ENCODE measurements at regions not wholly inside any gene's neighbourhood (a gene's known extent, or its start where the extent isn't known, plus 50 kb on each side); places are given as distances from the start of the nearest gene placed in this dataset.

- DNase-seq (ENCODE audit: extremely low spot score, unreplicated experiment), result no peak
- no peaks in the 10 kb centered on the region for H3K9me3 Mint-ChIP-seq
- H3K4me3 Mint-ChIP-seq, result no peak overlapping the region
- no peaks in the 10 kb centered on the region for H3K36me3 Mint-ChIP-seq
- no peaks in the 10 kb centered on the region for H3K27me3 Mint-ChIP-seq
- H3K27ac Mint-ChIP-seq, result no peak overlapping the region
- H3K4me1 Mint-ChIP-seq (ENCODE audit: unreplicated experiment), result no peaks in the 10 kb centered on the region
- TF ChIP-seq, protein P1, sequence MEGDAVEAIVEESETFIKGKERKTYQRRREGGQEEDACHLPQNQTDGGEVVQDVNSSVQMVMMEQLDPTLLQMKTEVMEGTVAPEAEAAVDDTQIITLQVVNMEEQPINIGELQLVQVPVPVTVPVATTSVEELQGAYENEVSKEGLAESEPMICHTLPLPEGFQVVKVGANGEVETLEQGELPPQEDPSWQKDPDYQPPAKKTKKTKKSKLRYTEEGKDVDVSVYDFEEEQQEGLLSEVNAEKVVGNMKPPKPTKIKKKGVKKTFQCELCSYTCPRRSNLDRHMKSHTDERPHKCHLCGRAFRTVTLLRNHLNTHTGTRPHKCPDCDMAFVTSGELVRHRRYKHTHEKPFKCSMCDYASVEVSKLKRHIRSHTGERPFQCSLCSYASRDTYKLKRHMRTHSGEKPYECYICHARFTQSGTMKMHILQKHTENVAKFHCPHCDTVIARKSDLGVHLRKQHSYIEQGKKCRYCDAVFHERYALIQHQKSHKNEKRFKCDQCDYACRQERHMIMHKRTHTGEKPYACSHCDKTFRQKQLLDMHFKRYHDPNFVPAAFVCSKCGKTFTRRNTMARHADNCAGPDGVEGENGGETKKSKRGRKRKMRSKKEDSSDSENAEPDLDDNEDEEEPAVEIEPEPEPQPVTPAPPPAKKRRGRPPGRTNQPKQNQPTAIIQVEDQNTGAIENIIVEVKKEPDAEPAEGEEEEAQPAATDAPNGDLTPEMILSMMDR (conservative IDR thresholded peaks at IDR 0.05), result no peak
Observed at GRCh38 chr5:148937830-148938521, 111.6 kb downstream of the ADRB2 start.

DNA sequence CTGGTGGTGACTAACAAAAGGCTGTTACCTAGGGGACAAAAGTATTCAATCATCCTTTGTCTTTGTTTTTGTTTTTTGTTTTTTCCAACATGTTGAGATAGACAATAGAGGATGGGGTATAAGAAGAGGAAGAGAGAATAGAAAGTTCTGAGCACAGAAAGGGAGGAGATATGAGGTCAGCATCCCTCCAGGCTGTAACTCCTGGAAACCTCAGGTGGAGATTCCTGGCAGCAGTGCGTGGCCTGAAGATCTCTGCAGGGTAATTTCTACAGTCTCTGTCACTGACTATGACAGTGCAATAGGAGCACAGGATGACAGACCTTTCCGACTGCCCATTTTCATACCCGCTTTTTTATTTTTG lies 112.1 kb downstream of the ADRB2 start:
- H3K36me3 Mint-ChIP-seq, result no peaks in the 10 kb centered on the region
- no peaks in the 10 kb centered on the region for H3K27me3 Mint-ChIP-seq
- TF ChIP-seq, protein P1 (conservative IDR thresholded peaks at IDR 0.05), result no peak
- no peak for DNase-seq (ENCODE audit: extremely low spot score, unreplicated experiment)
- no peak overlapping the region for H3K4me3 Mint-ChIP-seq
- H3K9me3 Mint-ChIP-seq, result no peaks in the 10 kb centered on the region
- no peaks in the 10 kb centered on the region for H3K4me1 Mint-ChIP-seq (ENCODE audit: unreplicated experiment)
- H3K27ac Mint-ChIP-seq, result no peak overlapping the region

DNA sequence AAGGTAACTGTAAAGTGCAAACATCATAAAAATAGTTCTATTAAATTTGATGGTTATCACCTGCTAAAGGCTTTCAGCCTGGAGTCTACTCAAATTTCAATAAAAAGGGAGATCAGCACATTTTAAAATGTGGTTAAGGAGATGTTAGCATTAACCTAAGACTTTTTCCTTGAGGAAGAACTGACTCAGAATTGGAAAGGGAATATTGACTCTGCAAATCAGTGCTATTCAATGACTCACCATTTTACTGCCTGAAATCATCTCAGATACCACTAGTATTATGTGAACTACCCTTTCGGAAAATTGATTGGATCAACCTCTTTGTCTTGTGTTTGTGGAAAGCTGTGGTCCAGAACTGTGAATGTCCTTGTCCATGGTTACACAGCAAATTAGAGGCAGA lies 113.3 kb downstream of the ADRB2 start:
- H3K4me1 Mint-ChIP-seq (ENCODE audit: unreplicated experiment), result no peaks in the 10 kb centered on the region
- no peak overlapping the region for H3K4me3 Mint-ChIP-seq
- TF ChIP-seq, protein P1 (conservative IDR thresholded peaks at IDR 0.05), result no peak
- no peak overlapping the region for H3K27ac Mint-ChIP-seq
- H3K27me3 Mint-ChIP-seq, result peaks cover under 1% of the 10 kb centered on the region
- no peaks in the 10 kb centered on the region for H3K36me3 Mint-ChIP-seq
- no peak for DNase-seq (ENCODE audit: extremely low spot score, unreplicated experiment)
- H3K9me3 Mint-ChIP-seq, result no peaks in the 10 kb centered on the region

- TF ChIP-seq, protein P1 (conservative IDR thresholded peaks at IDR 0.05), result no peak
- Mint-ChIP-seq H3K36me3 (no peaks in the 10 kb centered on the region), H3K9me3 (no peaks in the 10 kb centered on the region), H3K27ac (no peak overlapping the region), H3K4me1 (ENCODE audit: unreplicated experiment) (no peaks in the 10 kb centered on the region), H3K4me3 (no peak overlapping the region), H3K27me3 (peaks cover 3% of the 10 kb centered on the region)
- no peak for DNase-seq (ENCODE audit: extremely low spot score, unreplicated experiment)
Observed at GRCh38 chr5:148941810-148942209, 115.4 kb downstream of the ADRB2 start.

DNA sequence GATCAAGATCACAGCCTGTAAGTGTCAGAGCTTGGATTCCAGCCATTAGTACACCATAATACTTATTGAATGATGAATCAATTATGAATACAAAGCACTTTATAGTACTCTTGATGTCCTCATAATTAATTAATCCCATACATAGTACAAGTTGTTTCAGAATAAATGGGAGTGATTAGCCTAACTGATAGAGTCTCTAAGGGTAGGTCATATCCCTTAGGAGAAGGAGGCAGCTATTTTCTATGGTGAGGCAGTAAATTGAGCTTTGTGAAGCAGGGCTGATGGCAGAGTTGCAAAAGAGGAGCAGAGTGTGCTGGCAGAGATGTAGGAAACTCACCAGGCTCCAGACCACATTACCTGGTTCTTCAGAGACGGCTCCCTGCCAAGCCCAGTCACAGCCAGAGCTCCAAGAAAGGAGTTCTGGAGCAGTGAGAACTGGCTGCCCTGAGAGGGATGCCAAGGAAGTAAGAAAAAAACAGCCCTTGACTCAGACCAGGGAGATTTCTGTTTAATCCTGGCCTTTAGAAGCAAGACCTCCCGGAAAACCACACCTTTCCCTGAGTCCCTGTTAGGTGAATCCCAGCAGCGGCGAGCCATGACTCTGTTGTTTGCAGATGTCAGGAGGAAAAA lies 112.9 kb downstream of the SH3TC2 start:
- no peaks in the 10 kb centered on the region for H3K9me3 Mint-ChIP-seq
- H3K4me1 Mint-ChIP-seq (ENCODE audit: unreplicated experiment), result no peaks in the 10 kb centered on the region
- H3K27ac Mint-ChIP-seq, result no peak overlapping the region
- H3K27me3 Mint-ChIP-seq, result no peaks in the 10 kb centered on the region
- DNase-seq (ENCODE audit: extremely low spot score, unreplicated experiment), result no peak
- no peak overlapping the region for H3K4me3 Mint-ChIP-seq
- TF ChIP-seq, protein P1 (conservative IDR thresholded peaks at IDR 0.05), result no peak
- no peaks in the 10 kb centered on the region for H3K36me3 Mint-ChIP-seq
